HG02588 (cell line): ENCODE measurements at regions not wholly inside any gene's neighbourhood (a gene's known extent, or its start where the extent isn't known, plus 50 kb on each side); places are given as distances from the start of the nearest gene placed in this dataset.

Source experiments
- ATAC-seq: cut with Tn5 transposase; IDR thresholded peaks from one replicate; pipeline ENCODE4 v1.9.1; 2021; ENCODE audit warnings: mild to moderate bottlenecking, moderate library complexity; ENCODE audit not compliant: unreplicated experiment

DNA sequence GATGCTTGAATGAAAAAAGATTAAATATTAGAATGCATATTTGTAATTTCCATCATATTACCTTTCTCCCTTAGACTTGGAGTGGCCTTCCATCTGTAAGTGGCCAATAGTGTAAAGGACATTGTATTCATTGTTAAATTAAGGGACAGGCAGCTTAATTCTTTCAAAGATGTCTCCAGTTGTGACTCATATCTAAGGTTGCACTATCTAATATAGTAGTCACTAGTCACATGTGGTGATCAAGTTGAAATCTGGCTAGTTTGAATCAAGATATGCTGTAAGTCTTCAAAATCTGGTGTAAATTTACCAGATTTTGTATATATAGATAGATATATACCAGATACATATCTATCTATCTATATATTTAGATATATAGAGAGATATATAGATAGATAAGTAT, 52.4 kb upstream of the AGPS start:
- ATAC-seq, result no peak

DNA sequence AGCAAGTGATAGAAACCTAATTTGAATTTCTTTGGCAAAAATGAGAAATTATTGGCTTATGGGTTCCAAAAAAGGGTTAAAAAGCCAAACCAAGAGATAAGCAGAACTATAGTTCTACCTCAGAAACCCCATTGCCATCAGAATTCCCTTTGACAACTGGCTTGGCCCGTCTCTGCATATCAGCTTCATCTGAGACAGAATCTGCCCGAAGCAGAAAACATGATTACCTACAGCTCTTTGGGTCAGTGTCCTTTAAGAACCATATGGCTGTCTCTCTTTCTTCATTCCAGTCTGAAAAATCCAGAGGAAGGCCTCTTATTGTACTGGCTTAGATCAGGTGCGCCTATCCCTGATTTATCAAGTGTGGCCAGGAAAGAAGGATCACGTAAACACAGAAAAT, 49.8 kb upstream of the AGPS start:
- no peak for ATAC-seq
